GM13977 (cell line): ENCODE measurements at regions not wholly inside any gene's neighbourhood (a gene's known extent, or its start where the extent isn't known, plus 50 kb on each side); places are given as distances from the start of the nearest gene placed in this dataset.
"Not testable (repeated sequence)": the region's sequence is repeated elsewhere in the genome, so short reads cannot be mapped to it uniquely, and the experiment has no call there.

Source experiments
- DNase-seq: peaks from one replicate; pipeline ENCODE4 v3.0.0; 2012; ENCODE audit warnings: low spot score
- in situ Hi-C: fragments of 300-500 bp; cut with MboI; formaldehyde crosslinking; loops from one replicate; pipeline ENCODE4 v1.12.0; 2022; ENCODE audit warnings: low sequenced_read_pairs, low pct_unique_long_range_greater_than_20kb, mixed read lengths, inconsistent platforms; ENCODE audit not compliant: unreplicated experiment
- TF ChIP-seq, protein P1 (sequence below): IDR thresholded peaks from 2 replicates; pipeline ENCODE4 v1.5.1; 2012; ENCODE audit warnings: mild to moderate bottlenecking, control low read depth; ENCODE audit not compliant: insufficient read depth; ENCODE audit errors: extremely low read depth, missing control alignments

- in situ Hi-C loops = no loop called here
These were observed 71.9 kb downstream of the DYNAP start for GRCh38 chr18:54662986-54663385.

GRCh38 chr18:54669701-54670100 is 78.7 kb downstream of the DYNAP start:
- DNase-seq, in situ Hi-C loops: not testable (repeated sequence)

More at GRCh38 chr18:54662986-54663385, 71.9 kb downstream of the DYNAP start:
- no peak for DNase-seq
- TF ChIP-seq, protein P1, sequence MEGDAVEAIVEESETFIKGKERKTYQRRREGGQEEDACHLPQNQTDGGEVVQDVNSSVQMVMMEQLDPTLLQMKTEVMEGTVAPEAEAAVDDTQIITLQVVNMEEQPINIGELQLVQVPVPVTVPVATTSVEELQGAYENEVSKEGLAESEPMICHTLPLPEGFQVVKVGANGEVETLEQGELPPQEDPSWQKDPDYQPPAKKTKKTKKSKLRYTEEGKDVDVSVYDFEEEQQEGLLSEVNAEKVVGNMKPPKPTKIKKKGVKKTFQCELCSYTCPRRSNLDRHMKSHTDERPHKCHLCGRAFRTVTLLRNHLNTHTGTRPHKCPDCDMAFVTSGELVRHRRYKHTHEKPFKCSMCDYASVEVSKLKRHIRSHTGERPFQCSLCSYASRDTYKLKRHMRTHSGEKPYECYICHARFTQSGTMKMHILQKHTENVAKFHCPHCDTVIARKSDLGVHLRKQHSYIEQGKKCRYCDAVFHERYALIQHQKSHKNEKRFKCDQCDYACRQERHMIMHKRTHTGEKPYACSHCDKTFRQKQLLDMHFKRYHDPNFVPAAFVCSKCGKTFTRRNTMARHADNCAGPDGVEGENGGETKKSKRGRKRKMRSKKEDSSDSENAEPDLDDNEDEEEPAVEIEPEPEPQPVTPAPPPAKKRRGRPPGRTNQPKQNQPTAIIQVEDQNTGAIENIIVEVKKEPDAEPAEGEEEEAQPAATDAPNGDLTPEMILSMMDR = no peak

DNA sequence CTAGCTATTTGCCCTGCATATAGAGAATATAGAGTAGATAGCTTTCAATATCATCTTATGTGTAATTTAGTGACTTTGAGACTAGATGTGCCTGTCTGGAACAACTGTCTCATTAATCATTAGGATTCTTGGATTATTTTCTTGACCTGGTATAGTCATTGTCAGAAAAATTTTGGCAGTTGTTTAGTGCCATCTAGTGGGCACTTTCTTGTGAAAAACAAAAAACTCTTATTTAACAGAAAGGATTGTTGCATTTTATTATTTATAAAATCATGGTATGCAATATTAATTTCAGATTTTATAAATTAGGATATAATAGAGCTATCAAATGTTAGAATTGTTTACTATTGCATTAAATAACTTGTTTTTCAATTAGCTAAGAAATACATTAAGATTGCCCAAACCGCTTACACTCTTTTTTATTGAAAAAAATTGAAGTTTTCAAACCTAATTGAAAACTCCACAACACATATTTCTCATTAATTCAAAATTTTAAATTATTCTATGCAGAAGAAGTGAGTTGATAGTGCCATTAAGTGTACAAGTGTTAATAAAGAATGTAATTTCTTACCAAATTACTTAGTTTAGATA is 80.3 kb downstream of the DYNAP start:
- in situ Hi-C loops = no loop called here
- peak; percentile 27 for DNase-seq
- TF ChIP-seq, protein P1 = peak; percentile 42

- in situ Hi-C loops = no loop called here
- DNase-seq = no peak
- TF ChIP-seq, protein P1 = no peak
These were observed 81.1 kb downstream of the DYNAP start for GRCh38 chr18:54672109-54672508.

DNA sequence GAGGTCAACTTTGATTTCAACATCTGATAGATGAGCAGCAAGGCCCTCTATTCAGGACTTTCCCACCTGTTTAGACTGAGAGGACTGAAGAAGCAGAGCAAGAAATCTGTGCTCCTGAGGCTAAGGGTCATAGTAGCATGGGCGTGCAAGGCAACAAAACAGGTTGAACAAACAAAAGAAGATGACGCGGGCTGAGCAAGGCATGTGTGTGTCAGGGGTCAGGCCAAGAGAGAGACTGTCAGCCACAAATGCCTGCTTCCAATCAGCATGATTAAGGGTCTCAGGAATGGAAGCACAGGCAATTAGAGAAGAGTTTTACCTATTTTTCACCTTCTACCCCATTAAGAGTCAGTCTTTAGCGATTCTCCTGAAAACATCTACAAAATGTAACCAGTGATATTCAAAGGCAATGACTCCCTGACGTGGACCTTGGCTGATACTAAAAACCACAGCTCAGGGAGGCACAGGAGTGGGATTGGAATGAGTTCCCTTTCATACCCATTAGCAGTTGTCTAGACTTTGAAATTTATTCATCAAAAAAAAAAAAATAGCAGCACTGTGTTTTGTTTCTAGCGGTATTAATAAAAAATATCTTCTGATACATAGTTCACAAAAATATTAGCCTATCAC is 81.9 kb downstream of the DYNAP start:
- TF ChIP-seq, protein P1 = no peak
- DNase-seq = no peak
- in situ Hi-C loops = no loop called here

DNA sequence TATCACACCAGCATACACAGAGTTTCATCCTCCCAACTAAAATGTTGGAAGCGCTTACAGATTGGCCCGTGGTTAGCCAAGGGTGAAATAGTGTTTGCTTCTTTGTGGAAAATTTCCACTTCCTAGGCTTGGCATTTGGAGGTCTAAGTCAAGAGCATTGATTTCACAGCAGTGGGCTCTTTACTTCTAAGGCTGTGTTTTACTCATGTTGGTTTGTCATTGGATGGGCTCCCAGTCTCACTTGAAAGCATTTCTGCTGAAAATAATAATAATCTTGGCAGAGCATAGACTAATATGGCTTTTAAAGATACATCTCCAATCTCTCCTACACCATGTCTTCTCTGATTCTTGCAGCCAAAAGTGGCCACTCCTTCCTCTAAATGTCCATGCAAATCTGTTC is 82.9 kb downstream of the DYNAP start:
- DNase-seq = no peak
- TF ChIP-seq, protein P1 = no peak
- in situ Hi-C loops = no loop called here

DNA sequence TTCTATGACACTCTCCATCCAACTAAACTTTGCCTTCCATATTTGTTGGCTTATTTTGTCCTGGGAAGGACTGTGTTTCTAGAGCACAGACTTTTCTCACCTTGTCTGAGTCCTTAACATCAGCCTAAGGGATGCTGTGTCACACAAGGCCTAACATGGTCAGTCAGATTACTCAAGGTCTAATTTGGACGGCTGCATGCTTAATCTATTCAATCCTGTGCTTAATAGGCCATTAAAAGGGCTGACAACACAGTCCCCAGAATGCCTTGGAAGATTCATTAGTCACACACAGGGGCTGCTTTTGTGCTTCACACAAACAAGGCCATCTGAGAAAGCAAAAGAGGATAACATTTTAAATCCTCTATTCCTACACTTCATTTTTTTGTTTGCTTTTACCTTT is 84.0 kb downstream of the DYNAP start:
- no peak for DNase-seq
- in situ Hi-C loops = loop anchor here (25.0 kb wide), 1 partner anchor 312 kb away; no protein-coding TSS in a partner anchor
- TF ChIP-seq, protein P1 = no peak
